OCI-LY7 (cell line): ENCODE measurements at regions not wholly inside any gene's neighbourhood (a gene's known extent, or its start where the extent isn't known, plus 50 kb on each side); places are given as distances from the start of the nearest gene placed in this dataset.

Source experiments
- BruUV-seq: library from RNA; stranded (reverse); fragments of 400-500 nt; replicated peaks from 2 replicates; lab custom pipeline; 2021; lab: Mats Ljungman, UMichigan
- CTCF ChIA-PET: fragments of 300-600 bp; sonication (Branson Sonifier 250); formaldehyde crosslinking; loops from one replicate; lab custom pipeline; 2022; ENCODE audit warnings: antibody characterized with exemption; ENCODE audit not compliant: unreplicated experiment; lab: Charles Lee
- POLR2A ChIA-PET: fragments of 300-600 bp; sonication (Branson Sonifier 250); formaldehyde crosslinking; loops from one replicate; lab custom pipeline; 2022; ENCODE audit warnings: antibody characterized with exemption; lab: Charles Lee
- DNase-seq: peaks from one replicate; pipeline ENCODE4 v3.0.0-alpha.2; 2015; ENCODE audit warnings: low spot score
- H2AFZ ChIP-seq: fragments of 200-600 bp; sonication (generic), shearing (Covaris generic); 2 replicates; pipeline ENCODE4 v1.6.1; 2014; ENCODE audit warnings: mild to moderate bottlenecking, antibody characterized with exemption, low read length, moderate library complexity
- H3K27ac ChIP-seq: fragments of 200-600 bp; sonication (generic); 2 replicates; pipeline ENCODE4 v1.5.1; 2014; ENCODE audit warnings: mixed run types, low read depth, mild to moderate bottlenecking, moderate library complexity, low read length, inconsistent platforms; ENCODE audit not compliant: poor library complexity, severe bottlenecking
- H3K36me3 ChIP-seq: fragments of 200-600 bp; sonication (generic); 2 replicates; pipeline ENCODE4 v1.6.1; 2014; ENCODE audit warnings: mild to moderate bottlenecking, antibody characterized with exemption, low read length, moderate library complexity, mixed read lengths; ENCODE audit not compliant: insufficient read depth
- H3K4me1 ChIP-seq: fragments of 200-600 bp; sonication (generic); 2 replicates; pipeline ENCODE4 v1.5.1; 2014; ENCODE audit warnings: mild to moderate bottlenecking, low read length; ENCODE audit not compliant: insufficient read depth, poor library complexity, severe bottlenecking
- H3K4me2 ChIP-seq: fragments of 200-600 bp; sonication (generic); 2 replicates; pipeline ENCODE4 v1.6.1; 2014; ENCODE audit warnings: mild to moderate bottlenecking, low read length
- H3K4me3 ChIP-seq: fragments of 200-600 bp; sonication (generic); 2 replicates; pipeline ENCODE4 v1.5.1; 2014; ENCODE audit warnings: mild to moderate bottlenecking, low read depth, low read length; ENCODE audit not compliant: poor library complexity, severe bottlenecking
- H3K79me2 ChIP-seq: fragments of 200-600 bp; sonication (generic); 2 replicates; pipeline ENCODE4 v1.6.1; 2016; ENCODE audit warnings: low read depth, mild to moderate bottlenecking, low read length, moderate library complexity, mixed read lengths; ENCODE audit not compliant: insufficient read depth
- H3K9me2 ChIP-seq: fragments of 200-600 bp; sonication (generic); 2 replicates; pipeline ENCODE4 v1.6.1; 2016; ENCODE audit warnings: mild to moderate bottlenecking, low read length, mixed read lengths; ENCODE audit not compliant: insufficient read depth
- H3K9me3 ChIP-seq: fragments of 200-600 bp; sonication (generic); 2 replicates; pipeline ENCODE4 v1.6.1; 2014; ENCODE audit warnings: mild to moderate bottlenecking, mixed run types, low read length, mixed read lengths
- H4K20me1 ChIP-seq: fragments of 200-600 bp; sonication (generic); 2 replicates; pipeline ENCODE4 v1.6.1; 2014; ENCODE audit warnings: mild to moderate bottlenecking, antibody characterized with exemption, low read length, moderate library complexity, mixed read lengths; ENCODE audit not compliant: insufficient read depth
- CTCF ChIP-seq: fragments of 200-600 bp; sonication (generic); conservative IDR thresholded peaks from 2 replicates; pipeline ENCODE4 v1.5.1; 2014; ENCODE audit warnings: mild to moderate bottlenecking, antibody characterized with exemption, low read length, moderate library complexity, mixed read lengths
- EZH2phosphoT487 ChIP-seq: fragments of 200-600 bp; sonication (generic); IDR thresholded peaks from 2 replicates; pipeline ENCODE4 v1.6.1; 2018; ENCODE audit warnings: low read depth, borderline replicate concordance, mild to moderate bottlenecking, mixed run types, antibody characterized with exemption, low read length, moderate library complexity, mixed read lengths
- intact Hi-C: fragments of 100-400 bp; cut with micrococcal nuclease; formaldehyde crosslinking; loops from one replicate; pipeline ENCODE4 v1.10.0; 2022; ENCODE audit not compliant: unreplicated experiment

GRCh38 chr4:132498215-132498614 is 650.9 kb upstream of the PCDH10 start:
- Histone ChIP-seq H3K36me3 (no peaks in the 10 kb centered on the region), H4K20me1 (no peaks in the 10 kb centered on the region), H3K9me2 (no peaks in the 10 kb centered on the region), H2AFZ (peak overlapping the region; percentile 64; the same call in 1 of the 2 replicates), H3K9me3 (no peaks in the 10 kb centered on the region), H3K4me1 (peaks cover 10% of the 10 kb centered on the region), H3K4me2 (no peak overlapping the region), H3K79me2 (no peaks in the 10 kb centered on the region), H3K4me3 (no peak overlapping the region), H3K27ac (no peak overlapping the region)
- ChIA-PET CTCF (no interaction called here), POLR2A (interaction anchor here (0.7 to 2.8 kb wide), 5 partner anchors 12 to 68 kb away, joined by 3 to 11 read pairs (median 3); no protein-coding TSS in a partner anchor)
- no peak for DNase-seq
- intact Hi-C loops = no loop called here
- no TSS peak for BruUV-seq
- TF ChIP-seq EZH2phosphoT487 (no peak), CTCF (no peak)

GRCh38 chr4:132502096-132502552 is 647.0 kb upstream of the PCDH10 start:
- Histone ChIP-seq H3K36me3 (no peaks in the 10 kb centered on the region), H2AFZ (peak overlapping the region; percentile 66), H3K9me3 (no peaks in the 10 kb centered on the region), H3K4me1 (peaks cover 10% of the 10 kb centered on the region), H3K79me2 (no peaks in the 10 kb centered on the region), H4K20me1 (no peaks in the 10 kb centered on the region), H3K27ac (peak overlapping the region; percentile 38), H3K9me2 (no peaks in the 10 kb centered on the region), H3K4me3 (no peak overlapping the region), H3K4me2 (peak overlapping the region; percentile 33)
- TF ChIP-seq EZH2phosphoT487 = no peak
- ChIA-PET POLR2A (interaction anchor here (1.5 kb wide), 1 partner anchor 13 kb away, joined by 3 read pairs; no protein-coding TSS in a partner anchor), CTCF (no interaction called here)
- intact Hi-C loops = loop anchor here (10.0 kb wide), 1 partner anchor 237 kb away; no protein-coding TSS in a partner anchor
- no TSS peak for BruUV-seq
- DNase-seq = no peak

GRCh38 chr4:132504438-132504837 is 644.7 kb upstream of the PCDH10 start:
- Histone ChIP-seq H3K4me2 (no peak overlapping the region), H4K20me1 (no peaks in the 10 kb centered on the region), H3K4me3 (no peak overlapping the region), H3K36me3 (no peaks in the 10 kb centered on the region), H3K9me3 (0 out of 2 replicates have a peak, but pooled peaks cover 4% of the 10 kb centered on the region), H3K27ac (no peak overlapping the region), H3K9me2 (no peaks in the 10 kb centered on the region), H2AFZ (peak overlapping the region; percentile 18; the same call in 1 of the 2 replicates), H3K4me1 (peaks cover 13% of the 10 kb centered on the region), H3K79me2 (no peaks in the 10 kb centered on the region)
- ChIA-PET POLR2A (interaction anchor here (1.5 kb wide), 1 partner anchor 15 kb away, joined by 8 read pairs; no protein-coding TSS in a partner anchor), CTCF (no interaction called here)
- intact Hi-C loops = loop anchor here (10.0 kb wide), 1 partner anchor 240 kb away; no protein-coding TSS in a partner anchor
- no TSS peak for BruUV-seq
- DNase-seq = no peak
- no peak for TF ChIP-seq CTCF
- TF ChIP-seq EZH2phosphoT487 = no peak
